Bronchial epithelial cell (primary cell): ENCODE measurements at regions not wholly inside any gene's neighbourhood (a gene's known extent, or its start where the extent isn't known, plus 50 kb on each side); places are given as distances from the start of the nearest gene placed in this dataset.
A peak's percentile ranks its signal among the peaks of the same experiment; 100 is the strongest.

Experiments used
- DNase-seq: peaks from one replicate; pipeline ENCODE4 v3.0.0-alpha.2; 2010; ENCODE audit warnings: low read depth
- FAIRE-seq: peaks from 2 replicates; lab custom pipeline; 2011; peaks lifted over from hg19 to GRCh38; lab: Jason Lieb, UNC
- H3K27me3 ChIP-seq: 2 replicates; pipeline ENCODE4 v1.5.1; 2011; ENCODE audit warnings: low read length; ENCODE audit not compliant: control insufficient read depth, insufficient read depth
- H3K36me3 ChIP-seq: 2 replicates; pipeline ENCODE4 v1.5.1; 2011; ENCODE audit warnings: low read length; ENCODE audit not compliant: control insufficient read depth, insufficient read depth
- H3K4me3 ChIP-seq: 2 replicates; pipeline ENCODE4 v1.5.1; 2011; ENCODE audit warnings: mild to moderate bottlenecking, low read depth, low read length, control low read depth
- CTCF ChIP-seq: IDR thresholded peaks from 2 replicates; pipeline ENCODE4 v1.5.1; 2011; ENCODE audit warnings: mild to moderate bottlenecking, moderate library complexity, low read length, control low read depth, inconsistent platforms; ENCODE audit not compliant: insufficient read depth, severe bottlenecking

GRCh38 chr12:124667506-124668326, 100.3 kb upstream of the NCOR2 start:
- Histone ChIP-seq H3K4me3 (no peak overlapping the region), H3K27me3 (no peaks in the 10 kb centered on the region), H3K36me3 (no peaks in the 10 kb centered on the region)
- TF ChIP-seq CTCF: no peak
- no peak for FAIRE-seq
- peak; percentile 45 for DNase-seq

GRCh38 chr12:124666722-124667259, 99.4 kb upstream of the NCOR2 start:
- no peak for TF ChIP-seq CTCF
- no peak for DNase-seq
- FAIRE-seq: no peak
- Histone ChIP-seq H3K27me3 (no peaks in the 10 kb centered on the region), H3K36me3 (no peaks in the 10 kb centered on the region), H3K4me3 (no peak overlapping the region)

- Histone ChIP-seq H3K4me3 (no peak overlapping the region), H3K27me3 (no peaks in the 10 kb centered on the region), H3K36me3 (no peaks in the 10 kb centered on the region)
- DNase-seq: no peak
- FAIRE-seq: no peak
- TF ChIP-seq CTCF: no peak
These were observed 98.1 kb upstream of the NCOR2 start for GRCh38 chr12:124665511-124665910.

- peak; percentile 76 for FAIRE-seq
- no peak overlapping the region for H3K4me3 ChIP-seq
- H3K36me3 ChIP-seq: no peaks in the 10 kb centered on the region
- no peak for TF ChIP-seq CTCF
- DNase-seq: no peak
- H3K27me3 ChIP-seq: no peaks in the 10 kb centered on the region
These were observed 97.1 kb upstream of the NCOR2 start for GRCh38 chr12:124664395-124665111.

- FAIRE-seq: no peak
- Histone ChIP-seq H3K36me3 (no peaks in the 10 kb centered on the region), H3K27me3 (no peaks in the 10 kb centered on the region), H3K4me3 (no peak overlapping the region)
- TF ChIP-seq CTCF: no peak
- DNase-seq: no peak
These were observed 96.5 kb upstream of the NCOR2 start for GRCh38 chr12:124663771-124664366.
